ENCODE measurements at regions not wholly inside any gene's neighbourhood (a gene's known extent, or its start where the extent isn't known, plus 50 kb on each side); places are given as distances from the start of the nearest gene placed in this dataset.
"Not testable (repeated sequence)": the region's sequence is repeated elsewhere in the genome, so short reads cannot be mapped to it uniquely, and the experiment has no call there.

DNA sequence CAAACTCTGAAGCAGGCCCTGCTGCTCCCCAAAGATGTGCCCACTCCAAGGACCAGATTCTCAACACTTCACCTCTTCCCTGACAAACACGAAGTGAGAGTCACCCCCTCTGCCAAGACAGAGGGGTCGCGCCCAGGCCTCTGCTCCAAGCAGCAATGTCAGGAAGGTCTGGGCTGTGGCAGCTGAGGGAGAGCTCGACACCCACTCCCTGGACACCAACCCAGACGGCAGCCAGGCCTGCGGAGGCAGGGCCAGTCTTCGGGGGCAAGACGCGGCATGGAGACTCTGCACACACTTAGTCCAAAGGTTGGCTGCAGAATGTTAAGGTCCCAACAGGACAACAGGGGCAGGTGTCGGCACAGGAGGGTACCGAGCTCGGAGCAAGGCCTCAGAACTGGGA lies 144.2 kb downstream of the DLL1 start:
- no peak for DNase-seq

DNA sequence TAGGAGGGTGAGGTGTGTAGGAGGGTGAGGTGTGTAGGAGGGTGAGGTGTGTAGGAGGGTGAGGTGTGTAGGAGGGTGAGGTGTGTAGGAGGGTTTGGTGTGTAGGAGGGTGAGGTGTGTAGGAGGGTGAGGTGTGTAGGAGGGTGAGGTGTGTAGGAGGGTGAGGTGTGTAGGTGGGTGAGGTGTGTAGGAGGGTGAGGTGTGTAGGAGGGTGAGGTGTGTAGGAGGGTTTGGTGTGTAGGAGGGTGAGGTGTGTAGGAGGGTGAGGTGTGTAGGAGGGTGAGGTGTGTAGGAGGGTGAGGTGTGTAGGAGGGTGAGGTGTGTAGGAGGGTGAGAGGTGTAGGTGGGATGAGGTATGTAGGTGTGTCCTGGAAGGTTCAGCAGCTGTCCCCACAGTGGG lies 144.7 kb downstream of the DLL1 start:
- DNase-seq = not testable (repeated sequence)

DNA sequence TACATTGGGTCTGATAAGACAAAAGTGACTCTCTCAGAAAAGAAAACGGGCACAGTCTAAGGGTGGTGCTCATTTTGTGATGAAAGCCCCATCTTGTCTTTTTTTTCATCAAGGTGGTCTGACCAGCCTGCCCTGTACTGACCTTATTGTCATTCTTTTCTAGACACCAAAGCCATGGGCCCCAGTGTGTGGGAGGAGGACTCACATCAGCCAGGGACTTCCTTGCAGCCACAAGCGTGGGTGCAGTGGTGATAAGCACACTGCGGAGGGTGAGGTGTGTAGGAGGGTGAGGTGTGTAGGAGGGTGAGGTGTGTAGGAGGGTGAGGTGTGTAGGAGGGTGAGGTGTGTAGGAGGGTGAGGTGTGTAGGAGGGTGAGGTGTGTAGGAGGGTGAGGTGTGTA lies 145.2 kb downstream of the DLL1 start:
- not testable (repeated sequence) for DNase-seq

DNA sequence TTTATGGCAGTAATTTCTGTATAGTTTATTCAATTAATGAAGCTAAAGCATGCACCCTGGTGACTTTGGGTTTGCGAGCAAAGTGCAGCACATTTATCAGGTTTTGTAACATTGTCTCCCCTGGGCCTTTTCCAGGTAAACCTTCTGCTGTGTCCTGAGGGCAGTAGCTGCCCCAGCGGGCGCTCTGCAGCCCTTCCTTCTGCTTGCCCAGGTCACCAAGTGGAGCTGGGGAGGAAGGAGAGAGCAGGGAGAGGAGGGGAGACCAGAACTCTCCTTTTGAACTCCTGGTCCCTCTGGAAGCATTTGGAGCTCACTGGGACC lies 145.6 kb downstream of the DLL1 start:
- no peak for DNase-seq

GRCh38 chr6:170144571-170145271 lies 146.2 kb downstream of the DLL1 start:
- no peak for DNase-seq

DNA sequence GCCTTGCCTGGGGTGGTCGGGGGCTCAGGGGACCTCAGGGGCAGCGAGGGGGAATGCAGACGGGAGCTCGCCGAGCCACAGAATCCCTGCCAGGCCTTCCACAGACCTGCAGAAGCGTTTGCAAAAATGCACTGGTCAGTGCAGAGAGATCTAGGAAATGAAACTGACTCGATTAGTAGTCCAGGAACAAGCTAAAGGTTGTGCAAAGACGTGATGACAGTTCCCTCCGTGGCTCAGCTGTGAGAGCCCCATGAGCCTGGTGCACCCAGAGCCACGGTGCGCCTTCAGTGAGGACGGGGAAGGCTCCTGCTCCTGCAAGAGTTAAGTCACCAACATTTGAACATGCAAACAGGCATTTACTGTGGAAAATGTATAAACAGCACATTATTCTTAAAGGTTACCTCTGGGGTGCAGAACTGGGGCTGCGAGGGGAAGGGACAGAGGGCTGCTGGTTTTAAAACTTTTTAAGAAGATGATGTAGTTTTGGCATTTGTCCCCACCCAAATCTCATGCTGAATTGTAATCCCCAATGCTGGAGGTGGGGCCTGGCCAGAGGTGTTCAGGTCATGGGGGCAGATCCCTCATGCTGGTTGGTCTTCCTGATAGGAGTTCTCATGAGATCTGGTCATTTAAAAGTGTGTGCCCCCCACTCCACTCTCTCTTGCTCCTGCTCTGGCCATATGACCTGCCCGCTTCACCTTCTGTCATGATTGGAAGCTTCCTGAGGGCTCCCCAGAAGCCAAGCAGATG lies 147.3 kb downstream of the DLL1 start:
- DNase-seq = no peak

DNA sequence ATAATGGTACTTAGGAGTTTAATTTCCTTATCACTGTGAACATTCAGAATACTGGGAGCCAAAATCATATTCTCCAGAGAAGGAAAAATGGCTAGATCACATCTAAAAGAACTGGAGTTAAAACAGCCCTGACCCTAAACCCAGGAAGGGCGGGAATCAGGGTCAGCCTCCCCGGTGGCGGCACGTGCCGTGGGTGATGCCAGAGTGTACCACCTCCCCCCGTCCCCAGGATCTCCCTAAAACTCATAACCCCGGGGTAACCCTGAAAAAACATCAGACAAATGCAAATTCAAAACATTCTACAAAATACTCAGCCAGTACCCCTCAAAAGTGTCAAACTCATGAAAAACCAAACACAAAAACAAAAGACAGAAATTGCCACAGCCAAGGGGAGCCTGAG lies 148.3 kb downstream of the DLL1 start:
- DNase-seq = no peak

GRCh38 chr6:170141061-170141460 lies 149.8 kb downstream of the DLL1 start:
- not testable (repeated sequence) for DNase-seq

DNA sequence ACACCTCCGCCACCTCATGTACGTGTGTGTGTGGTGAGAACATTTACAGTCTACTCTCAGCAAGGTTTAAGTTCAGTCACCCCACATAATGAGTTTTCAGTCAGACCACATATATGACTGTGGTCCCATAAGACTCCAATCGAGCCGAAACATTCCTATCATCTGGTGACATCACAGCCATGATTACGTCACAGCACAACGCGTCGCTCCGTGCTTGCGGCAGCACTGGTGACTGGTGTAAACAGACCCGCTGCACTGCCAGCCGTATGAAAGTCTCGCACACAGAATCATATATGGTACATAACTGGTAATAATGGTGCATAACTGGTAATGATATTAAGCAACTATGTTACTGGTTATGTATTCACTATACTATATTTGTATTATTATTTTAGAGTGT lies 150.7 kb downstream of the DLL1 start:
- no peak for DNase-seq

GRCh38 chr6:170139531-170139930 lies 151.3 kb downstream of the DLL1 start:
- DNase-seq = no peak

DNA sequence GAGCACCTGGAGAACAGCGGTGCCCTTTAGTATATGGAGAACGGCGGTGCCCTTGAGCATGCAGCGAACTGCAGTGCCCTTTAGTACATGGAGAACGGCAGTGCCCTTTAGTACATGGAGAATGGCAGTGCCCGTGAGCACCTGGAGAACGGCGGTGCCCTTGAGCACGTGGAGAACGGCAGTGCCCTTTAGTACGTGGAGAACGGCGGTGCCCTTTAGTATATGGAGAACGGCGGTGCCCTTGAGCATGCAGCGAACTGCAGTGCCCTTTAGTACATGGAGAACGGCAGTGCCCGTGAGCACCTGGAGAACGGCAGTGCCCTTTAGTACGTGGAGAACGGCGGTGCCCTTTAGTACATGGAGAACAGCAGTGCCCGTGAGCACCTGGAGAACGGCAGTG lies 151.8 kb downstream of the DLL1 start:
- not testable (repeated sequence) for DNase-seq

- no peak for DNase-seq
These were observed 152.7 kb downstream of the DLL1 start for GRCh38 chr6:170137911-170138910.

- DNase-seq = no peak
These were observed 153.5 kb downstream of the DLL1 start for GRCh38 chr6:170137176-170137891.

DNA sequence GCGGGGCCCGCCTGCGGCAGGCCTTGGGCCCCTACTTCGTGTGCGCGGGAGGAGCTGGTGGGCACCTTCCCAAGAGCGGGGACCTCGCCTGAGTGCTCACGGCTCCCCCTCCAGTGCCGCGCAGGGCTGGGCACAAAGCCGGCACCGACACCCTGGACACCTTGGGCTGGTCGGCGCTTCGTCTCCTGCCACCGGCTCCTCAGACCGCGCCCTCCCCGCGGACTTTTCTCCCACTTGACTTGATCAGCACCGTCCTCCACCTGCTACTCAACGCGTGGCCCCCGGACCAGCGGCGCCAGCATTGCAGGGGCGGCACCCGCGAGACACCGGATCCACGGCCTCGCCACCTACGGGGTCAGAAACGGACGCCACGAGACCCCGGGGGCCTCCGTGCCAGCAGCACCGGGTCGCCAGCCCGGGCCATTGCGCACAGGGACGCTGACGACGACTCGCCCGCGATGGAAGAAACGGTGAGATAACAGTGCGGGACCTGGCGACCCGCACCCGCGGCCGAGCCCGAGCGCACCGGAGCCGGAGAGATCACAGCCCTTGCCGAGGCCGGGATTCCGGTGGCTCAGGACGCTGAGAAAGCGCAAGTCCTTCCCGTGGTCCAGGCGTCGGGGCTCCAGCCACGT lies 154.2 kb downstream of the DLL1 start:
- no peak for DNase-seq

DNA sequence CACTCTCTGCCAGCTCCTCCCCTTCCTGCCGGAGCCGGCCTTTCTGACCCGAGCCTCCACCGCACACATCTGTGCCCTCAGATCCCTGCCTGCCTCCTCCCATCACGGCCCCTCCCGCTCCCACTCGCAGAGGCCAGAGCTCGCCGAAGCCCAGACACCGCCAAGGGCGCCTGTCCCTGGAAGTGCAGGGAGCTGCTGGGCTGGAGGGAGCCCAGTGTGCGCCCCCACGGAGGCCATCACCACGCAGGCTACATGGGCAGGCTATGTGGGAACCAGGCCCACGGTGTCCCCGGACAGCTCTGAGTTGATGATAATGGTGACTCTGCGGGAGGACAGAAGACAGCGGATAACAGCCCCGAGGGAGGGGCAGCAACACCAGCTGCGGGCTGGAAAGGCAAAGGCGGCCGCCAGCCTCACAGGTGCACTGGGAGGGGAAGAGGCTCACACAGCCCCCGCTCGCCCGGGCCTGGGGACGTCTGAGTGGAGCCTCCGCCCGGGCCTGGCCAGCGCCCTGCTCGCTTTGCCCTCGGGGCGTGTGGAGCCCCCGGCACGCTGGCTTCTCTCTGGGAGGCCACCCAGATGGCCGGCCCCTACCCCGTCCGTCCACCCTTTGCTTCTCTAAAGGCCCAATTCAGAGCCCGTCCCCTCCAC lies 154.9 kb downstream of the DLL1 start:
- no peak for DNase-seq

GRCh38 chr6:170135461-170135820 lies 155.4 kb downstream of the DLL1 start:
- no peak for DNase-seq

DNA sequence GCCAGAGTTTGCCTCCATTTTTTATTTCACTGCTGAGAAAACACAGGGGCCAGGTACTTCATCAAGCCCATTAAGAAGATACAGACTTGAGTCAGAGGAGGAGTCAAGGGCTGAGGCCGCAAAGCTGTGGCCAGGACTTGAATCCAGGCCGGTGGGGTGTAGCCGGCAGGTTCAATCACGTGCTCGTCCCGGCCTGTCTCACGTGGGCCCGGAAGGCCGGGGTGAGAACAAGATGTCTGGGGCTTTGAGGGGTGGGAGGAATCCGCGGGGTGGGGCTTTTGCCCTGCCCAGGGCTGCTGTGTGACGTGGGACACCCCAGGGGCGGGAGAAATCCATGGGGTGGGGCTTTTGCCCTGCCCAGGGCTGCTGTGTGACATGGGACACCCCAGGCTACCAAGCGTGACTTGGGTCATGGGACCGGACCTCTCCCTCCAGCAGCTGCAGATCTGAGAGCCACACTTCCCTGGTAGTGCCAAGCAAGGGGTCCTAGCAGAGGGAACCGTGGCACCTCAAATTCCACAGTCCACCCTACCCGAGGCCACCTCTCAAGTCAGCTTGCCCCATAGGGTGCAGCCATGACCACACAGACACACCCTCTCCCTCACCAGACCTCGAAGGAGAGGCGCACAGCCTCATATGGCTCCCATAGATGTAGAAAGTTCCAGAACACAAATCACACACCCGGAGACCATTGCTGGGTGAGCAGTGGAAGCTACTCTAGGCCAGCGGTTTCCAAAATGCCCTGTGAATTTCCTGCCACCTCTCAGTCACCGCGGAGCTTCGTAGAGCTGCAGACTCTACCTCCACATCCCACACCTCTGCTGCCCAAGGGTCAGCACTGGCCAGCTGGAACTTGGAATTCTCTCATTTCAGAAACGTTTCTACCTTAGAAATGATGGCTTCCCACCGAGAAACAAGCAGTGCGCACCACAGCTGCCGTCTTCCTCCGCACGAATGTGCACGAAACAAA lies 156.1 kb downstream of the DLL1 start:
- no peak for DNase-seq

- DNase-seq = no peak
These were observed 156.8 kb downstream of the DLL1 start for GRCh38 chr6:170134031-170134470.

DNA sequence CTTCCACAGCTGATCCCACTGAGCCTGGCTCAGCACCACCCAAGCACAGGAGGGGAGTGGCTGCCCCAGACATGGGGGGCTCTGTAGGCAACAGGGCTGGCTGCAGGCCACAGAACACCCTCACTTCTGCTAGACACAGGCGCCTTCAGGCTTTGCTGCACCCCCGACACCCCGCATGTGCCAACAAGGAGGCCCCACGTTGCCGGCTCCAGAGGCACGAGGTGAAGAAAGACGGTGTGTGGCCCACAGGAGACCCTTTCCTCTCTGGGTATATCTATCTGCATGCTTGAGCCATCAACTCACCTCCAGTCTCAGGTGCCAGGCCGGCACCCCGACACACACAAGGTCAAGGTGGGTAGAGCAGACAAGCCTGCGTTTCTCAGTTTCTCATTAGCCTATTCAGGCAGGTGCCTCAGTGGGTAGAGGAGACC lies 158.3 kb downstream of the DLL1 start:
- no peak for DNase-seq

- DNase-seq = no peak
These were observed 158.8 kb downstream of the DLL1 start for GRCh38 chr6:170132011-170132521.

All from COR-L47 (cell line).